Caki2 (cell line): ENCODE measurements at regions not wholly inside any gene's neighbourhood (a gene's known extent, or its start where the extent isn't known, plus 50 kb on each side); places are given as distances from the start of the nearest gene placed in this dataset.
"Not testable (repeated sequence)": the region's sequence is repeated elsewhere in the genome, so short reads cannot be mapped to it uniquely, and the experiment has no call there.

ENCODE experiments used
- DNase-seq: peaks from one replicate; pipeline ENCODE4 v3.0.0-alpha.2; 2015; ENCODE audit warnings: low read depth
- in situ Hi-C: cut with HindIII; loops from 2 replicates; pipeline ENCODE4 v1.10.0; 2016; ENCODE audit warnings: low sequenced_read_pairs, low pct_unique_long_range_greater_than_20kb, mixed read lengths

DNA sequence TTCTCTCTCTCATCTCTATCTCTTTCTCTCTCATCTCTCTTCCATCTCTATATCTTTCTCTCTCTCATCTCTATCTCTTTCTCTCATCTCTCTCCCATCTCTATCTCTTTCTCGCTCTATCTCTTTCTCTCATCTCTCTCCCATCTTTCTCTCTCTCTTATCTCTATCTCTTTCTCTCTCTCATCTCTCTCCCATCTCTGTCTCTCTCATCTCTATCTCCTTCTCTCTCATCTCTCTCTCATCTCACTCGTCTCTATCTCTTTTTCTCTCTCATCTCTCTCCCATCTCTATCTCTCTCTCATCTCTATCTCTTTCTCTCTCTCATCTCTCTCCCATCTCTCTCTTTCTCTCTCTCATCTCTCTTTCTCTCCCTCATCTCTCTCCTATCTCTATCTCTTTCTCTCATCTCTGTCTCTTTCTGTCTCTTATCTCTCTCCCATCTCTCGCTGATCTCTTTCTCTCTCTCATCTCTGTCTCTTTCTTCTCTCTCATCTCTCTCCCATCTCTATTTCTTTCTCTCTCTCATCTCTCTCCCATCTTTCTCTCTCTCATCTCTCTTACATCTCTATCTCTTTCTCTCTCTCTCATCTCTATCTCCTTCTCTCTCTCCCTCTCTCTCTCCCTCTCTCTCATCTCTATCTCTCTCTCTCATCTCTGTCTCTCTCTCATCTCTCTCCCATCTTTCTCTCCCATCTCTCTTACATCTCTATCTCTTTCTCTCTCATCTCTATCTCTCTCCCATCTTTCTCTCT lies 388.7 kb downstream of the NPHP4 start:
- DNase-seq, result no peak
- in situ Hi-C loops, result no loop called here

DNA sequence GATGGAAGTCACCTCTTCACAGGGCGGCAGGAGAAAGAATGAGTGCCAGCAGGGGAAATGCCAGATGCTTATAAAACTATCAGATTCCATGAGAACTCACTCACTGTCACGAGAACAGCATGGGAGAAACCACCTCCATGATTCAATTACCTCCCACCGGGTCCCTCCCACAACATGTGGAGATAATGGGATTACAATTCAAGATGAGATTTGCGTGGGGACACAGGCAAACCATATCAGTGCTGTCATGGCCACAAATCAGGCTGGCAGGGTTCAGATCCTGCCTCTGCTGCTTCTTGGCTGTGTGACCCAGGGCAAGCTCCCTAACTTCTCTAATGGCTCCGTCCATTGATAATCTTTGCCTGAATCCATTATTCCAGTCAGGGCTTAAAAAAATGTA lies 389.5 kb downstream of the NPHP4 start:
- DNase-seq, in situ Hi-C loops: not testable (repeated sequence)

DNA sequence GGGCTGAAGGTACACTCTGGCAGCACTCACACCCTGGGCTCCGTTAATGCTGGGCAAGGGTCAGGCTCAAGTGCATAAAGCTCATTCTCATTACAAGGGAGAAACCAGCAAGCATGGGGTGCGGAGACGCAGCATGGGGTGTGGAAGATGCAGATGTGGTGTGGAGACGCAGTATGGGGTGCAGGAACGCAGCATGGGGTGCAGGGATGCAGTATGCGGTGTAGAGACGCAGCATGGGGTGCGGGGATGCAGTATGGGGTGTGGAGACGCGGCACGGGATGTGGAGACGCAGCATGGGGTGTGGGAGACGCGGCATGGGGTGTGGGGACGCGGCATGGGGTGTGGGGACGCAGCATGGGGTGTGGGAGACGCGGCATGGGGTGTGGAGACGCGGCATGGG lies 390.7 kb downstream of the NPHP4 start:
- in situ Hi-C loops, result no loop called here
- DNase-seq, result no peak

- DNase-seq, result no peak
- in situ Hi-C loops, result no loop called here
Observed at GRCh38 chr1:5599541-5599940, 392.7 kb downstream of the NPHP4 start.

DNA sequence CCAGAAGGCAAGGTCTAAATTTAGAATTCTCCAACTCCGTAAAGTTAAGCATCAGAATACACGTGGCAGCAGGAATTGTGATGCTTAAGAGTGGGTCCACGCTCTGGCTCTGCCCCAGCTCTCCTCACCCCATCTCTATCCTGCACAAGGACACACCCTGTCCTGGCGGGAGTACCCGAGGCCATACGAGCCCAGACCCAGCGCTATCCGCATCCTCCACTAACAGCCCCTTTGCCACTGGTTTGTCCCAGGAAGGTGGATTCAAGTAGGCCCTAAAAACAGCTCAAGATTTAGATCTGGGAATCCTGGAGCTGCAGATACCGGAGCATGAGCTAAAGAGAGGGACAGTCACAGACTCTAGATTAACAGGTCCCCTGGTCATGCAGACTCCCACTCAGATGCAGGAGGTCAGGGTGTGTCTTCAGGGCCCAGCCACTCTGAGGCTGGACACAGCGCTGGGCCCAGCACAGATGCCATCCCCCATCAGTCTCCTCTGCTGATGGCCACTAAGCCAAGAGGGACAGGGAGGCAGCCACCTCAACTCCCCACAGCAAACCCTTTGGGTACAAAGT lies 393.3 kb downstream of the NPHP4 start:
- in situ Hi-C loops, result no loop called here
- no peak for DNase-seq

DNA sequence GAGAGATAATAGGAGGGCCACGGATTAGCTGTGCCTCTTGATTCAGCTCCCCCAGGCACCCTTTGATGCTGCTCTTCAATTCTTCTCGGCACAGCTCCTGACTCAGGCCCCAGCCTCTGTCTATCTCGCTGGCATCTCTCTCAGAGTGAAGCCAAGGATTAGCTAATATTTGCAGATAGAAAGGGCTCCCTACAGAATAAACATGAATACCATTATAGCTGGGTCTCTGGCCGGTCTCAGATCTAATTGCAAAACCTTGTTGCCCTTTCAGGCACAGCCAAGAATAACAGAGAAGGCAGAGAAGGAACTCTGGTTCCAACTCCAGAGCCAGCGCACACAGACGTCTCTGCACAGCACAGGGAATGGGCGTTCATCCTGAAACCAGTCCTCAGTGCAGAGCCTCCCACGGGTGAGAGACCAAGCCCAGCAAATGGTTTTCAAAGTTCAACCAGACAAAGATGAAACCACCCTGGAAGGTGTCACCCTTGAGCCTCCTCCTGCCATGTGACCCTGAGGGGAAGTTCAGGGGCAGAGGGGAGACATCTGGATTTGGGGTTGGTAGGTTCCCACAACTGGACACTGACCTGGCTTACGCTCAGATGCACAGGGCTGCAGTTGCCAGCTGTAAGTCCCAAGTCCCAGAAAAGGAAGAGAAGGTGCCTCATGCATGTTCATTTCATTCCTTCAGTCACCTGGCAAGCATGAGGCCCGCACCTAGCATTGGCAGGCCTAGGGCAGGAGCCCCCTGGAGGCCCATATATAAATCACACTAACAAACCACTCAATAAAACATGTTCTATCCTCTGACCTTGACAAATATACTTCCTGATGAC lies 394.0 kb downstream of the NPHP4 start:
- in situ Hi-C loops, result no loop called here
- peak; percentile 21 for DNase-seq

- in situ Hi-C loops, result no loop called here
- peak; percentile 6 for DNase-seq
Observed at GRCh38 chr1:5597171-5597850, 394.9 kb downstream of the NPHP4 start.

- in situ Hi-C loops, result no loop called here
- DNase-seq, result no peak
Observed at GRCh38 chr1:5596651-5597050, 395.6 kb downstream of the NPHP4 start.

GRCh38 chr1:5595531-5596170 lies 396.6 kb downstream of the NPHP4 start:
- in situ Hi-C loops, result no loop called here
- DNase-seq, result no peak

DNA sequence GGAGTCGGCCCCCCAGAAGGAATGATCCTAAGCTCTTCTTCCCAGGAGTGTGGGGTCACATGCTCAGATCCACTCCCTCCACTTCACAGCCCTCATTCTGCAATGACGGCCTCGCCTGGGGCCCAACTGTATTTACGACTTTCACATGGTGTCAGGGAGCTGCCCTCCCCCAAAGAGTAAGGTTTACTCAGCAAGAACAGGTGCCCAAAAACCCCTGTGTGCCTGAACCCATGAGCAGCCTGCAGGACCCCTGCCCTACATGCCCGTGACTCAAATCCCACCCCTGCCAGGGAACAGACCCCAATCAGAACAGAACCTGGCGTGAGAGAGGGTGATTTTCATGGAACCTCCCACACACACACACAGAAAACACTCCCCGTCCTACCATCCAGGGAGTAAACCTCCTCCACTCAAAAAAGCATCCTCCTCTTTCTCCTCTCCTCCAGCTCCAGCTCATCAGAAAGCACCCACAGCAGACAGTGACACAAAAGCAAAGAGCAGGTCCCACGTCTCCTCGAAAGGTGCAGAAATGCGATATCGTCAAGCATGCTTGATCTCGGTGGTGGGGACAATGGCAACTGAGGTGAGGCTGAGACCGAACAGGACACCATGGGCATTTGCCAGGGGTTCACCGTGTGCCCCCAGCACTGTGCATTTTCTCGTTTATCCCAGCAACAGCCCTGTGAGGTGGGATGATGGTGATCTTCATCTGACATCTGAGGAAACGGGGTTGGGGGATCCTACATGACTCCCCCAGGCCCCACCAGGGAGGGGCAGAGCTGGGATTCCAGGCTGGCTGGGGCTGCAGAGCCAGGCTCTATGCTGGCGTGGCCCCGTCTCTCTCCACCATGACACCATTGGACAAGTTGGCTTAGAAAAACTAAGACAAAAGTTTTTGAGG lies 397.9 kb downstream of the NPHP4 start:
- DNase-seq, result no peak
- in situ Hi-C loops, result no loop called here

GRCh38 chr1:5590717-5591116 lies 401.5 kb downstream of the NPHP4 start:
- no peak for DNase-seq
- in situ Hi-C loops, result no loop called here

- DNase-seq, result no peak
- in situ Hi-C loops, result no loop called here
Observed at GRCh38 chr1:5586629-5587028, 405.6 kb downstream of the NPHP4 start.

DNA sequence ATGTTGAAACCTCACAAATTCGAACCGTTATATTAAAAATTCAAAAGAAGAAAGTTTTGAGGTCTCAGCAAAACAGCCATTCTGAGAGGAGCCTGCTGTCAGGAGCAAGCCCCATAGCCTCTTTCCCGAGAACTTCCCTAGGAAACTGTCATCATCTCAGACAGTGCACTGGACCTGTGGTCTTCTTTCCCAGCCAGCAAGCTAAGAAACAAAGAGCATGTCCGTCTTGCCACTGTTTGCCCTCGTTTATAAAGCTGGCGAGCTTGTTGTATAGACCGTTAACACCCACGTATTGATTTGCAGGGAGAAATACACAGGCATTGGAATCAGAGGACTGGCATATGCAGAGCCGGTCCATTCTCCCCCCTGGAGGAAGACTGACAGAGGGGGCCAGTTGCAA lies 407.0 kb downstream of the NPHP4 start:
- DNase-seq, result no peak
- in situ Hi-C loops, result no loop called here

GRCh38 chr1:5580926-5581325 lies 411.3 kb downstream of the NPHP4 start:
- no peak for DNase-seq
- in situ Hi-C loops, result no loop called here

GRCh38 chr1:5579966-5580365 lies 412.3 kb downstream of the NPHP4 start:
- DNase-seq, result no peak
- in situ Hi-C loops, result no loop called here

DNA sequence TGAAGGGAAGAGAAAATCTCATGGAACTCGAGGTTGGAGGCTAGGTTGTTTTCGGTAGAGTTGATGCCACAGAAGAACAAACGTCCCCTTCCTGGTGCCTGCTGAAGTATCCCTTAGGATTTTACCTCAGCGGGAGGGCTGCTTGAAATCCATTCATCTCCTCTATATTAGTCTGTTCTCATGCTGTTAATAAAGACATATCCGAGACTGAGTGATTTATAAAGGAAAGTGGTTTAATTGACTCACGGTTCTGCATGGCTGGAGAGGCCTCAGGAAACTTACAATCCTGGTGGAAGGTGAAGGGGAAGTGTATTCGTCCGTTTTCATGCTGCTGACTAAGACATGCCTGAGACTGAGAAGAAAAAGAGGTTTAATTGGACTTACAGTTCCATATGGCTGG lies 413.5 kb downstream of the NPHP4 start:
- DNase-seq, result no peak
- in situ Hi-C loops, result no loop called here

- DNase-seq, result no peak
- in situ Hi-C loops, result no loop called here
Observed at GRCh38 chr1:5577255-5578040, 414.8 kb downstream of the NPHP4 start.
